Left lung (tissue), 4 donors: ENCODE measurements at regions not wholly inside any gene's neighbourhood (a gene's known extent, or its start where the extent isn't known, plus 50 kb on each side); places are given as distances from the start of the nearest gene placed in this dataset.

Experiments
- ATAC-seq: fragments of 200-7000 bp; cut with Tn5 transposase; one replicate; pipeline ENCODE4 v1.9.1; 2020; ENCODE audit warnings: moderate library complexity
- DNase-seq, 4 donors: peaks; one replicate each; pipeline ENCODE4 v3.0.0-alpha.2; 2013 to 2020
- H3K27ac ChIP-seq, 2 donors: fragments of 200-600 bp; sonication (generic) in 1 of 2; one replicate each; pipeline versions ENCODE4 v1.5.0 to v1.8.0; 2020 to 2021
- H3K27me3 ChIP-seq, 2 donors: fragments of 200-600 bp; sonication (generic) in 1 of 2; one replicate each; pipeline versions ENCODE4 v1.5.0 to v1.8.0; 2020 to 2021
- H3K36me3 ChIP-seq, 2 donors: fragments of 200-600 bp; sonication (generic) in 1 of 2; one replicate each; pipeline versions ENCODE4 v1.5.0 to v1.8.0; 2020 to 2021
- H3K4me1 ChIP-seq, 2 donors: fragments of 200-600 bp; one replicate each; pipeline ENCODE4 v1.8.0; 2021
- H3K4me3 ChIP-seq, 2 donors: fragments of 200-600 bp; sonication (generic) in 1 of 2; one replicate each; pipeline versions ENCODE4 v1.5.0 to v1.8.0; 2020 to 2021; ENCODE audit warnings: mild to moderate bottlenecking in 1 of 2
- H3K9me3 ChIP-seq, 2 donors: fragments of 200-600 bp; sonication (generic) in 1 of 2; one replicate each; pipeline versions ENCODE4 v1.5.0 to v1.8.0; 2020 to 2021
- intact Hi-C, 2 donors: fragments of 100-400 bp; cut with DNase I; formaldehyde crosslinking; loops; one replicate each; pipeline versions ENCODE4 v1.11.2 to v1.14.2; 2022
- TF ChIP-seq, protein P1 (sequence below), 2 donors: fragments of 200-600 bp; sonication (generic) in 1 of 2; IDR thresholded peaks; one replicate each; pipeline versions ENCODE4 v1.5.0 to v1.8.0; 2021; ENCODE audit warnings: antibody characterized with exemption in 2 of 2
- donor health status: DM: no; HTN: yes; CAD: no.
- donor health status: DM: no; HTN: no; CAD: no.

DNA sequence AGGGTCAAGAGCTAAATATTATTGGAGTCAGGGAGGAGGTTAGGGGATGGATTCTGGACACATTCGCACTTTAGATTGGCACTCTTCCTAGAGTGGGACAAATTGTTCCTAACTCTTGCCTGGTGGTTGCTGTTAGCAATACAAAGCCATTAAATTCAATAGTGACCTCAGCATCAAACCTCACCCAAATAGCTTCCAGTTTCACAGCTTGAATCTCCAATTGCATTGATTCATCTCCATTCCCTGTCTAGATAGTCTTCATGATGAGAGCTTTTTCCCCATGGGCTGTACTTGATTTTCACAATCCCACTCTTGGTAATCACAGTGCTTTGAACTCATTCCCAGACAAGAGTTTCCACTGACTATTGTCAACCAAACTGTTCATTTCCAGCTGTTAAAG is 585.9 kb upstream of the SYT4 start:
- Histone ChIP-seq H3K36me3 (no peaks in the 10 kb centered on the region), H3K4me1 (no peaks in the 10 kb centered on the region), H3K9me3 (no peaks in the 10 kb centered on the region), H3K4me3 (no peak overlapping the region), H3K27ac (no peak overlapping the region), H3K27me3 (no peaks in the 10 kb centered on the region)
- intact Hi-C loops, result no loop called here
- TF ChIP-seq, protein P1, sequence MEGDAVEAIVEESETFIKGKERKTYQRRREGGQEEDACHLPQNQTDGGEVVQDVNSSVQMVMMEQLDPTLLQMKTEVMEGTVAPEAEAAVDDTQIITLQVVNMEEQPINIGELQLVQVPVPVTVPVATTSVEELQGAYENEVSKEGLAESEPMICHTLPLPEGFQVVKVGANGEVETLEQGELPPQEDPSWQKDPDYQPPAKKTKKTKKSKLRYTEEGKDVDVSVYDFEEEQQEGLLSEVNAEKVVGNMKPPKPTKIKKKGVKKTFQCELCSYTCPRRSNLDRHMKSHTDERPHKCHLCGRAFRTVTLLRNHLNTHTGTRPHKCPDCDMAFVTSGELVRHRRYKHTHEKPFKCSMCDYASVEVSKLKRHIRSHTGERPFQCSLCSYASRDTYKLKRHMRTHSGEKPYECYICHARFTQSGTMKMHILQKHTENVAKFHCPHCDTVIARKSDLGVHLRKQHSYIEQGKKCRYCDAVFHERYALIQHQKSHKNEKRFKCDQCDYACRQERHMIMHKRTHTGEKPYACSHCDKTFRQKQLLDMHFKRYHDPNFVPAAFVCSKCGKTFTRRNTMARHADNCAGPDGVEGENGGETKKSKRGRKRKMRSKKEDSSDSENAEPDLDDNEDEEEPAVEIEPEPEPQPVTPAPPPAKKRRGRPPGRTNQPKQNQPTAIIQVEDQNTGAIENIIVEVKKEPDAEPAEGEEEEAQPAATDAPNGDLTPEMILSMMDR (IDR thresholded peaks at IDR 0.05), result no peak
- ATAC-seq (peak; percentile 21), DNase-seq (no peak)

- no peak overlapping the region for H3K27ac ChIP-seq
- no peaks in the 10 kb centered on the region for H3K9me3 ChIP-seq
- ATAC-seq (no peak), DNase-seq (no peak)
- intact Hi-C loops, result no loop called here
- TF ChIP-seq, protein P1 (IDR thresholded peaks at IDR 0.05), result no peak
- no peaks in the 10 kb centered on the region for H3K4me1 ChIP-seq
- H3K27me3 ChIP-seq, result no peaks in the 10 kb centered on the region
- H3K36me3 ChIP-seq, result no peaks in the 10 kb centered on the region
- no peak overlapping the region for H3K4me3 ChIP-seq
Observed at GRCh38 chr18:43866696-43867095, 589.4 kb upstream of the SYT4 start.

DNA sequence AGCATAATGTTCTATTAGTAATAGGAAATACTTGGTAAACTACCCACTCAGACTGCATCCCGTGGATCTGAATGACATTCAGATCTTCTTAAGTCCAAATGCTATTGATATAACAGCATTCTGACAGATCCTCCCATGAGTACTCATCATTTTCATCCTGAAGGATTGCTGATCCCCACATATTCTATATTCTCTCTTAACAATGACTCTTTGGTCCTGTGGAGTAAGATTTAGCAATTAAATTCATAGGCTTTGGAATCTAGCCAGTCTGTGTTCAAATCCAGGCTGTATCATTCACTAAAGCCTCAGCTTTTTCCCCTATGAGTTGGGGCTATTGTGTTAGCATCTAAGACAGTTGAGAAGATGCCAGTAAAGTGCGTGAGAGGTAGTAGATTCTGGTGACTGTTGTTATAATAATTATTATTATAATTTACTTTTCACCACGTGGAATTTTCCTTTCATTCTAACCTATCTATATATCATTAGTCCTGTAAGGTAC is 591.3 kb upstream of the SYT4 start:
- intact Hi-C loops, result no loop called here
- Histone ChIP-seq H3K27ac (no peak overlapping the region), H3K4me1 (no peaks in the 10 kb centered on the region), H3K4me3 (no peak overlapping the region), H3K27me3 (no peaks in the 10 kb centered on the region), H3K36me3 (no peaks in the 10 kb centered on the region), H3K9me3 (no peaks in the 10 kb centered on the region)
- TF ChIP-seq, protein P1 (IDR thresholded peaks at IDR 0.05), result no peak
- ATAC-seq, result no peak
- DNase-seq, result no peak

DNA sequence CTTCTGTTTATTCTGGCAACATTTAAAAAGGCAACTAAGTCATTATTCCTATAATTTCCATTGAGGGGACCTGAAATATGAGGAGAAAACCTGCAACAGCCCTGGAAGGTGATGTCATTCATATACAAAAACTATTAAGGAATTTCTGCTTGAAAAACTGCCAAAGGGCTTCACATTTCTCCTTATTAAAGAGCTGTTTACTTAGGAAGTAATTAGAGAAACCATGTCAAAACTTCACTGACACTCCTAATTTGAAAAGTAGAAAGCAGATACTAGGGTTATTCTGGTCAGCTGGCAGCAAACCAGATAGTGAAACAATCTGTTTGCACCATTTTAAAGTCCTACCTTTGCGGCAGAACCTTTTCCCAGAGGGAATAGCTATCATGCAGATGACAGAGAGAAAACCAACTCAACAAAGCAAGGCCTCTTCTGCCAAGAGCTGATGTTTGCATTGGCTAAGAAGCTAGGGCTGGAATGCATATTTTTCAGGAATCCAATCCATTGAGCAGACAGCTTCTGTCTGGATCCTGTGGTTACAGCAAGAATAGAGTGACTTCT is 592.2 kb upstream of the SYT4 start:
- Histone ChIP-seq H3K9me3 (no peaks in the 10 kb centered on the region), H3K27me3 (no peaks in the 10 kb centered on the region), H3K36me3 (no peaks in the 10 kb centered on the region), H3K27ac (no peak overlapping the region), H3K4me1 (no peaks in the 10 kb centered on the region), H3K4me3 (no peak overlapping the region)
- TF ChIP-seq, protein P1 (IDR thresholded peaks at IDR 0.05), result no peak
- ATAC-seq (no peak), DNase-seq (peak in 1 of 4 donors; percentile 28)
- intact Hi-C loops, result no loop called here

DNA sequence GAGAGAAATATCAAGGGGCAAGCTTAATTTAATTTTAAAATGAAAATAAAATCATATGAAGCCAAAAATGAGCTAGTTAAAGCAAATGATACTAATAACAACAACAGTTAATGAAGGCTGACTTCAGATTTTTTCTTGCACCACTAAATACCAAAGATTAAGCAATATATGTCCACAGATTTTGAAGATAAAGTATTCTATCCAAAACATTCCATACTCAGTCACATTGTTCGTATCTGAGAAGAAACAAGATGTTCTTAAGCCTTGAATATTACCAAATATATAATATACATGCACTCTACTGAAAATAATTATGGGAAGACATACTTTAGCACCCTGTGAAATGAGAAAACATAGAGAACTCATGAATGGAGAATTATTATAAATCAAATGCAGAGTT is 593.3 kb upstream of the SYT4 start:
- H3K4me1 ChIP-seq, result no peaks in the 10 kb centered on the region
- TF ChIP-seq, protein P1 (IDR thresholded peaks at IDR 0.05), result no peak
- no peaks in the 10 kb centered on the region for H3K36me3 ChIP-seq
- intact Hi-C loops, result no loop called here
- H3K4me3 ChIP-seq, result no peak overlapping the region
- no peak overlapping the region for H3K27ac ChIP-seq
- no peaks in the 10 kb centered on the region for H3K9me3 ChIP-seq
- H3K27me3 ChIP-seq, result no peaks in the 10 kb centered on the region
- ATAC-seq (no peak), DNase-seq (no peak)
